ENCODE measurements at regions not wholly inside any gene's neighbourhood (a gene's known extent, or its start where the extent isn't known, plus 50 kb on each side); places are given as distances from the start of the nearest gene placed in this dataset.

DNA sequence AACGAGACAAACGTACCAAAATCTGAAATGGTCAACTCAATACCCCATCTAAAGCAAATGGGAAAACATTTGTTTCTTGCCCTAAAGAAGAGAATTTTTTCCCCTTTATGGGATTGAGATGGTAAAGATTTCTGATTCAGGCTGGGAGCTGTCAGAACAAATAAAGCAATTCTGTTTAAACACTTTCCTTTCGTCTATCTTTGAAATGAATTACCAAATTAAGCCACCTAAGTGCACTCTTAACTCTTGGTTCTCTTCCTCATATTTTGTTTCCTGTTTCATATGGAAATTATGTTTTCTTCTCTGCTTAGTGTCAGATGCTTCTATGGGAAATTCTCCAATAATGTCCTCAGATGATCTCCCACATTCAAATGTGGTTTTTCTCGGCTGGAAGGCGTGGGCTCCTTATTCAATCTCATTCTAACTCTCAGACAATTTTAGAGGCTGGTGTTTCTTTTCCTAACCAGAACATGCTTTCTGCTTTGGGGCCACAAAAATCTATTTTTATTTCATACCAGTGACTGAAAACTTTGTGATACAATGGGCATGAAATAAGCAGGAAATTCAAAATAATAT lies 50.3 kb upstream of the HPF1 start:
- Histone ChIP-seq H3K79me1 (ENCODE audit: low read depth, low read length) (no peaks in the 10 kb centered on the region), H3K9ac (replicated peaks in 1 of 4; ENCODE audit: extremely low read depth in 1 of 4, low read depth in 3 of 4, low read length in 3 of 4) (no peak overlapping the region), H3K36me3 (ENCODE audit: control insufficient read depth in 2 of 4, insufficient read depth in 4 of 4, low read length in 3 of 4) (no peaks in the 10 kb centered on the region), H3K79me2 (ENCODE audit: control insufficient read depth in 1 of 2, insufficient read depth in 2 of 2, low read length in 2 of 2) (no peaks in the 10 kb centered on the region), H2BK5ac (ENCODE audit: low read depth, low read length) (no peak overlapping the region), H3K4ac (replicated peaks; ENCODE audit: insufficient read length, low read depth, low read length) (no peak overlapping the region), H3K9me3 (ENCODE audit: insufficient read depth in 2 of 2, low read depth in 1 of 2, low read length in 1 of 2) (peaks cover 8 to 10% of the 10 kb centered on the region in 2 experiments; a peak in 2 of 4 replicates), H3K4me3 (ENCODE audit: extremely low read depth in 1 of 4, insufficient read depth in 2 of 4, low read depth in 3 of 4, low read length in 4 of 4) (no peak overlapping the region), H3K23ac (ENCODE audit: insufficient read length) (no peak overlapping the region), H3K27ac (ENCODE audit: low read depth, low read length) (no peak overlapping the region), H2AFZ (ENCODE audit: low read length) (no peak overlapping the region), H4K8ac (ENCODE audit: extremely low read depth, insufficient read depth, low read length) (no peak overlapping the region), H2BK20ac (ENCODE audit: low read length) (no peak overlapping the region), H3K18ac (ENCODE audit: extremely low read depth, low read length) (no peak overlapping the region), H2BK15ac (ENCODE audit: low read length) (no peak overlapping the region), H3K23me2 (ENCODE audit: low read depth, low read length) (no peaks in the 10 kb centered on the region; the same call in 1 of the 2 replicates), H4K20me1 (replicated peaks in 1 of 2; ENCODE audit: control insufficient read depth in 1 of 2, insufficient read depth in 2 of 2, low read length in 2 of 2) (no peaks in the 10 kb centered on the region), H3K4me2 (ENCODE audit: insufficient read depth in 1 of 2, low read depth in 2 of 2, low read length in 2 of 2) (no peak overlapping the region), H2AK5ac (ENCODE audit: low read depth, low read length) (no peak overlapping the region), H3K14ac (ENCODE audit: insufficient read length) (no peak overlapping the region), H3K56ac (replicated peaks; ENCODE audit: insufficient read length, low read depth, low read length) (no peak overlapping the region), H3K4me1 (replicated peaks in 1 of 4; ENCODE audit: control insufficient read depth in 3 of 4, insufficient read depth in 4 of 4, low read length in 3 of 4) (no peaks in the 10 kb centered on the region), H4K5ac (ENCODE audit: insufficient read length, low read depth, low read length) (no peak overlapping the region), H4K91ac (replicated peaks; ENCODE audit: insufficient read length, low read length) (no peak overlapping the region), H2BK12ac (ENCODE audit: low read depth, low read length) (no peak overlapping the region), H2BK120ac (replicated peaks; ENCODE audit: low read depth, low read length) (no peak overlapping the region), H3K27me3 (replicated peaks in 1 of 4; ENCODE audit: control insufficient read depth in 3 of 4, extremely low read depth in 1 of 4, insufficient read depth in 3 of 4, low read length in 3 of 4) (no peaks in the 10 kb centered on the region)
- ChIA-PET CTCF (ENCODE audit: partially characterized antibody) (interaction anchor here (0.6 to 8.0 kb wide), 2 partner anchors 130 to 242 kb away, joined by 3 to 94 read pairs; no protein-coding TSS in a partner anchor), POLR2A (ENCODE audit: partially characterized antibody) (no interaction called here)
- TF ChIP-seq CHD1 (IDR thresholded peaks at IDR 0.05; ENCODE audit: low read depth, low read length) (no peak), POLR2A (IDR thresholded peaks at IDR 0.05; ENCODE audit: control extremely low read depth in 1 of 2, low read depth in 2 of 2, low read length in 2 of 2) (no peak), CEBPB (IDR thresholded peaks at IDR 0.05; ENCODE audit: low read depth, low read length) (no peak), SRF (IDR thresholded peaks at IDR 0.05; ENCODE audit: low read depth, low read length) (no peak), KDM5A (IDR thresholded peaks at IDR 0.05; ENCODE audit: low read length) (no peak)
- TF ChIP-seq, protein P1, sequence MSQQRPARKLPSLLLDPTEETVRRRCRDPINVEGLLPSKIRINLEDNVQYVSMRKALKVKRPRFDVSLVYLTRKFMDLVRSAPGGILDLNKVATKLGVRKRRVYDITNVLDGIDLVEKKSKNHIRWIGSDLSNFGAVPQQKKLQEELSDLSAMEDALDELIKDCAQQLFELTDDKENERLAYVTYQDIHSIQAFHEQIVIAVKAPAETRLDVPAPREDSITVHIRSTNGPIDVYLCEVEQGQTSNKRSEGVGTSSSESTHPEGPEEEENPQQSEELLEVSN (IDR thresholded peaks at IDR 0.05), result no peak
- FAIRE-seq (no peak), DNase-seq (ENCODE audit: low read depth in 1 of 2, low spot score in 2 of 2) (no peak)
- 75% methylated on average over 5 of the region's 5 CpGs; no CpG with 5 or more reads in 1 of the 2 experiments for WGBS, 2 experiments (ENCODE audit: extremely low coverage in 1 of 2, insufficient coverage in 1 of 2, insufficient read length in 1 of 2, insufficient replicate concordance in 2 of 2, low coverage in 1 of 2, low lambda C conversion rate in 2 of 2, missing lambda C conversion rate in 1 of 2)

All from H1 (cell line).